Loucy (cell line): ENCODE measurements at regions not wholly inside any gene's neighbourhood (a gene's known extent, or its start where the extent isn't known, plus 50 kb on each side); places are given as distances from the start of the nearest gene placed in this dataset.

Source experiments
- EZH2phosphoT487 ChIP-seq: fragments of 200-600 bp; IDR thresholded peaks from 2 replicates; pipeline ENCODE4 v1.6.1; 2018; ENCODE audit warnings: antibody characterized with exemption, mild to moderate bottlenecking, moderate library complexity, borderline replicate concordance
- TF ChIP-seq, protein P1 (sequence below): fragments of 200-600 bp; sonication (generic); conservative IDR thresholded peaks from 2 replicates; pipeline ENCODE4 v1.5.1; 2014; ENCODE audit warnings: mild to moderate bottlenecking, antibody characterized with exemption, low read length

DNA sequence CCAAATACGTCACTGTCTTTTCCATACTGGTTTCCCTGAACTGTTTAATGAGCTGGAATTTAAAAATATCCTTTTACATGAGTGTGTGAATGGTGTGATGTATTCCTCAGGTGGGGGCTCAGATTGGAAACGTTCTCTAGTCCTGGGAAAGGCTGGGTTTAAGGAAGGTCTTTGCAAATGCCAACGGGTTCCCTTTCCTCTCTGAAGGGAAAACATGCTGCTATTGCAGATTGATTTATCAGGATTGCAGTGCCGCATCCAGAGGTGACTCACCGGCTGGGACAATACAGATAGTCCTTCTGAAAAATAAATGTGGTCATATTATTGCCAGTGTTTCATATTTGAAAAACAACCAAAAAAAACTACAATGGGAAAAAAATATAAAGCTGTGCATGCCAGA is 193.1 kb upstream of the FLRT2 start:
- TF ChIP-seq, protein P1, sequence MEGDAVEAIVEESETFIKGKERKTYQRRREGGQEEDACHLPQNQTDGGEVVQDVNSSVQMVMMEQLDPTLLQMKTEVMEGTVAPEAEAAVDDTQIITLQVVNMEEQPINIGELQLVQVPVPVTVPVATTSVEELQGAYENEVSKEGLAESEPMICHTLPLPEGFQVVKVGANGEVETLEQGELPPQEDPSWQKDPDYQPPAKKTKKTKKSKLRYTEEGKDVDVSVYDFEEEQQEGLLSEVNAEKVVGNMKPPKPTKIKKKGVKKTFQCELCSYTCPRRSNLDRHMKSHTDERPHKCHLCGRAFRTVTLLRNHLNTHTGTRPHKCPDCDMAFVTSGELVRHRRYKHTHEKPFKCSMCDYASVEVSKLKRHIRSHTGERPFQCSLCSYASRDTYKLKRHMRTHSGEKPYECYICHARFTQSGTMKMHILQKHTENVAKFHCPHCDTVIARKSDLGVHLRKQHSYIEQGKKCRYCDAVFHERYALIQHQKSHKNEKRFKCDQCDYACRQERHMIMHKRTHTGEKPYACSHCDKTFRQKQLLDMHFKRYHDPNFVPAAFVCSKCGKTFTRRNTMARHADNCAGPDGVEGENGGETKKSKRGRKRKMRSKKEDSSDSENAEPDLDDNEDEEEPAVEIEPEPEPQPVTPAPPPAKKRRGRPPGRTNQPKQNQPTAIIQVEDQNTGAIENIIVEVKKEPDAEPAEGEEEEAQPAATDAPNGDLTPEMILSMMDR, result no peak
- no peak for TF ChIP-seq EZH2phosphoT487
